Activated CD4-positive, alpha-beta T cell treated with anti-CD3 and anti-CD28 coated beads, Interleukin-2, amount 10 ng/mL, durations not matched to agents 24 days and 14 days (primary cell): ENCODE measurements at regions not wholly inside any gene's neighbourhood (a gene's known extent, or its start where the extent isn't known, plus 50 kb on each side); places are given as distances from the start of the nearest gene placed in this dataset.

Experiments used
- DNase-seq: peaks from one replicate; pipeline ENCODE4 v3.0.0; 2022
- H3K27ac Mint-ChIP-seq: one replicate; pipeline ENCODE4 v1.8.0; 2022; ENCODE audit warnings: mild to moderate bottlenecking, mixed read lengths
- H3K27me3 Mint-ChIP-seq: one replicate; pipeline ENCODE4 v1.8.0; 2022; ENCODE audit warnings: mixed read lengths
- H3K36me3 Mint-ChIP-seq: one replicate; pipeline ENCODE4 v1.8.0; 2022; ENCODE audit warnings: low read depth, mild to moderate bottlenecking, mixed read lengths
- H3K4me1 Mint-ChIP-seq: one replicate; pipeline ENCODE4 v1.8.0; 2021; ENCODE audit warnings: mixed read lengths
- H3K4me3 Mint-ChIP-seq: one replicate; pipeline ENCODE4 v1.8.0; 2022; ENCODE audit warnings: mild to moderate bottlenecking, moderate library complexity, mixed read lengths
- H3K9me3 Mint-ChIP-seq: one replicate; pipeline ENCODE4 v1.8.0; 2021; ENCODE audit warnings: mixed read lengths
- intact Hi-C: fragments of 100-400 bp; cut with micrococcal nuclease; formaldehyde crosslinking; loops from one replicate; pipeline ENCODE4 v1.15.1; 2023

DNA sequence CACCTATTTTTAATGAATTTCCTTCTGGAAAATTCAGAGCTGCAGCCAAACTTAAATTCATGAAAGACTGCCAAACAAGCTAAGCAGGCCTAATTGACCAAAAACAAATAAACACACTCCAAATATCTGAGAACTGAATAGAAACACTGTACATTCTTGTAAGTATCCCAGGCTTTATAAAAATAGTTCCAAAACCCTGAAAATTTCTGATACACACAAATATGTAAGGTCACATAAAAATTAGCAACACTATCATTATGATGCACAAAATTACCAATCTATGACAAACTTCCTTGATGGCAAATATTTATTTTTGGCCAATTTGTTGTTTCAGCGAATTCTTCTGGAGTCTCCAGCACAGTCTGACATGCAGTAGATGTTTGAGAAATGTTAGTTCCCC is 117.9 kb upstream of the UBE2E2 start:
- no peak overlapping the region for H3K4me3 Mint-ChIP-seq
- H3K27ac Mint-ChIP-seq = no peak overlapping the region
- H3K27me3 Mint-ChIP-seq = no peaks in the 10 kb centered on the region
- no peak for DNase-seq
- H3K9me3 Mint-ChIP-seq = no peaks in the 10 kb centered on the region
- intact Hi-C loops = no loop called here
- H3K36me3 Mint-ChIP-seq = no peaks in the 10 kb centered on the region
- H3K4me1 Mint-ChIP-seq = no peaks in the 10 kb centered on the region

GRCh38 chr3:23086331-23086730 is 116.8 kb upstream of the UBE2E2 start:
- Mint-ChIP-seq H3K4me3 (no peak overlapping the region), H3K4me1 (no peaks in the 10 kb centered on the region), H3K36me3 (no peaks in the 10 kb centered on the region), H3K27me3 (no peaks in the 10 kb centered on the region), H3K9me3 (no peaks in the 10 kb centered on the region), H3K27ac (no peak overlapping the region)
- intact Hi-C loops = no loop called here
- DNase-seq = no peak

DNA sequence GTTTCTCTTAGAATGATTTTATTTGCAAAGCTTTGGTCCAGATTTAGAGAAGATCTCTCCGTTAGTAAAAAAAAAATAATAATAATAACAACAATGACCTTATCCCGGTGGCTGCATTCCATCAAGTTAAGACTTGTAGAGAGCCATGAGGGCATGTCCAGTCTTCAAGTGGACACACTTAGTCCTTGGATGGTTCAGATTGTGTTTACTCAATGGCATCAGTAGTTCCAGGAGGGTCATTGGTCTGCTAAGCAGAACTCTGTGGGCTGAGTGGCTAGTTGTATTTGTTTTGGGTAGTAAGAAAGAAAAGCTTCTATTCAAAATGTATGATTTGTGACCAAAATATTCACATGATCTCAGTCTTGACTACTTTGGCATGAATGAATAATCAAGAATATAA is 116.3 kb upstream of the UBE2E2 start:
- Mint-ChIP-seq H3K4me1 (no peaks in the 10 kb centered on the region), H3K4me3 (no peak overlapping the region), H3K27ac (no peak overlapping the region), H3K27me3 (no peaks in the 10 kb centered on the region), H3K9me3 (no peaks in the 10 kb centered on the region), H3K36me3 (no peaks in the 10 kb centered on the region)
- intact Hi-C loops = no loop called here
- DNase-seq = no peak

DNA sequence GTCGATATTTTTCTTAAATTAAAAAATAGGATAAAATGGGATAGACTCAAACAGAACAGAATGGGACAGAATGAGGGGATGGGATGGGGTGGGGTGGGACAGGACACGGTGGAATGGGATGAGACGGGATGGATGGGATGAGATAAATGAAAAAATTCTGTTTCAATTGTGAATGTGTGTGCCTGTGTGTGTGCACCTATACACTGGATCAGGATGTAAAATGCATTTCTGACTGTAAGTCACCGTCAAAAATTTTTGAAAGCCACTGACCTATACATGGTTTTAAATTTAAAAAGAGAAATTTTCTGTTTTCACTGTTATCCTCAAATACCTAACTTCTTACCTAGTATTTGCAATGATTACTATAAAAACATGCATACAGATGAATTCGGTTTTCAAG is 108.7 kb upstream of the UBE2E2 start:
- no peaks in the 10 kb centered on the region for H3K36me3 Mint-ChIP-seq
- no peaks in the 10 kb centered on the region for H3K27me3 Mint-ChIP-seq
- H3K9me3 Mint-ChIP-seq = no peaks in the 10 kb centered on the region
- no peak for DNase-seq
- intact Hi-C loops = no loop called here
- no peak overlapping the region for H3K4me3 Mint-ChIP-seq
- no peak overlapping the region for H3K27ac Mint-ChIP-seq
- no peaks in the 10 kb centered on the region for H3K4me1 Mint-ChIP-seq

GRCh38 chr3:23094890-23095462 is 108.2 kb upstream of the UBE2E2 start:
- Mint-ChIP-seq H3K4me1 (no peaks in the 10 kb centered on the region), H3K27ac (no peak overlapping the region), H3K27me3 (no peaks in the 10 kb centered on the region), H3K36me3 (no peaks in the 10 kb centered on the region), H3K9me3 (no peaks in the 10 kb centered on the region), H3K4me3 (no peak overlapping the region)
- intact Hi-C loops = no loop called here
- DNase-seq = no peak

DNA sequence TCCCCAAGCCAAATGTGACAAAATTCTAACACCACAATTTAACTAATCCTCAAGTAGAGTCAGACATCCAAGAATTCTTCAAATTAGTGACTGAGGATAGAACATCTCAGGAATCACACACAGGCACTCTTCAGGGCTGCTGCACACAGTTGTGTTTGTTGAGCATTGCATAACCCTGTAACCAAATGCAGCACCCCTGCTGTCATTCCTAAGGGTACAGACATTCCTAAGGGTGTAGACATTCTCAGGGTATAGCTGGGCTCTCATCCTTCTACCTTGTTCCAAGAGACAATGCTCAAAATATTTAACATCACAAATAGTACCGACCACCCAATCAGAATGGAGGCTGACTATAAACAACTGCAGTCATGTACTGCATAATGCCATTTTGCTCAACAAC is 107.1 kb upstream of the UBE2E2 start:
- no peaks in the 10 kb centered on the region for H3K36me3 Mint-ChIP-seq

DNA sequence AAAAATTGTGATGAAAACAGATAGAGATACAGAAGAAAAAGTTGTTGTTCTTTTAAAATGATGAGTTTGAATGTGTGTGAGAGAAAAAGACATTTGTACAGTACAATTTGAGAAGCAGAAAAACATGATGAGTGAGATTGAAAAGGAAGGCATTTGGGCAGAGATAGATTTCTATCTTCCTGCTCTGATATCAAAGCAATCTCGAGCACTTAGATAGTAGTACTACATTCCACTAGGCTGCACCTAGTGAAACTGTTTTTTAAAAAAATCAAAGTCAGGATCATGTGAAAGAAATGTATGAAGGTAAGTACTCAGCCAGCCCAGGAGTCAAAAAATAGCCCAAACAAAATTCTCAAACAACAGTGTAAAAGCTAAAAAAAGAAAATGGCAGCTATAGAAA is 104.1 kb upstream of the UBE2E2 start:
- intact Hi-C loops = no loop called here
- Mint-ChIP-seq H3K4me1 (no peaks in the 10 kb centered on the region), H3K9me3 (no peaks in the 10 kb centered on the region), H3K4me3 (no peak overlapping the region), H3K36me3 (no peaks in the 10 kb centered on the region), H3K27ac (no peak overlapping the region), H3K27me3 (no peaks in the 10 kb centered on the region)
- no peak for DNase-seq

More for the DNA sequence above, 107.1 kb upstream of the UBE2E2 start:
- Mint-ChIP-seq H3K27me3 (no peaks in the 10 kb centered on the region), H3K27ac (no peak overlapping the region), H3K9me3 (no peaks in the 10 kb centered on the region), H3K4me1 (no peaks in the 10 kb centered on the region), H3K4me3 (no peak overlapping the region)
- no peak for DNase-seq
- intact Hi-C loops = no loop called here

DNA sequence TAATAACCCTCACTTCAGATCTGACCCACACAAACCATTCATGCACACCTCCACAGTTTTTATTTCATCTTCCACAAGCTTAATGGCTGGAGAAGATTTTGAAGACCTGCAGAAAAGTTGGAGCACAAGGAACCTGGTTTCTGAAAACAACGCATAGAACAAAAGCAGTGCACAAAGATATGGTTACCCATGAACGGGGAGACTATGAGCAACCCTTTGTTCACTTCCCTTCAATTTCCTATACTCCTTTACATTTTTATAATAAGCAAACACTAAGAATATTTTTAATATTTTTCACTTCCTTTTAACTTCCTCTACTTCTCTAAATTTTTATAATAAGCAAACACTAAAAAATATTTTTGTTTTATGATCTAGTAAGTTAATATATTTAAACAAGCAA is 103.5 kb upstream of the UBE2E2 start:
- Mint-ChIP-seq H3K4me3 (no peak overlapping the region), H3K27me3 (no peaks in the 10 kb centered on the region), H3K36me3 (no peaks in the 10 kb centered on the region), H3K4me1 (no peaks in the 10 kb centered on the region), H3K27ac (no peak overlapping the region), H3K9me3 (no peaks in the 10 kb centered on the region)
- no peak for DNase-seq
- intact Hi-C loops = no loop called here

GRCh38 chr3:23100106-23100505 is 103.0 kb upstream of the UBE2E2 start:
- Mint-ChIP-seq H3K36me3 (no peaks in the 10 kb centered on the region), H3K9me3 (no peaks in the 10 kb centered on the region), H3K27ac (no peak overlapping the region), H3K27me3 (no peaks in the 10 kb centered on the region), H3K4me3 (no peak overlapping the region), H3K4me1 (no peaks in the 10 kb centered on the region)
- DNase-seq = no peak
- intact Hi-C loops = no loop called here

DNA sequence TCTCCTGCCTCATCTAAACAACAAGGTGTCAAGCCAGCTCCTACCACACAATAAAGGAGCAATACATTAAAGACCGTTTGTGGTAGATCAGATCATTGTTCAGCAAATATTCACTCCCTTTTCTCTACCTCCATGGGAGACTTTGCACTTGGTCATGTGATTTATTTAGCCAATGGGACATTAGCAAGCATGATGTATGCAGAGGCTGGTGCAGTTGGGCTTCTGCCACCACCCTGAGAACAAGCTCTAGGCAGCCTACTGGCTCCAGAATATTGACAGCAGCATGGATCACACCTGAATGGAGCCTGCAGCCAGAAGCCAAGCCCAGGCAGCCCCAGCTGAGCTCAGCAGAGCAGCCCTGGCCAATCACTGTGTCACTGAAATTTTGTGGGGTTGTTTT is 99.4 kb upstream of the UBE2E2 start:
- Mint-ChIP-seq H3K27me3 (no peaks in the 10 kb centered on the region), H3K27ac (no peak overlapping the region), H3K36me3 (no peaks in the 10 kb centered on the region), H3K4me1 (no peaks in the 10 kb centered on the region), H3K9me3 (no peaks in the 10 kb centered on the region), H3K4me3 (no peak overlapping the region)
- no peak for DNase-seq
- intact Hi-C loops = no loop called here

DNA sequence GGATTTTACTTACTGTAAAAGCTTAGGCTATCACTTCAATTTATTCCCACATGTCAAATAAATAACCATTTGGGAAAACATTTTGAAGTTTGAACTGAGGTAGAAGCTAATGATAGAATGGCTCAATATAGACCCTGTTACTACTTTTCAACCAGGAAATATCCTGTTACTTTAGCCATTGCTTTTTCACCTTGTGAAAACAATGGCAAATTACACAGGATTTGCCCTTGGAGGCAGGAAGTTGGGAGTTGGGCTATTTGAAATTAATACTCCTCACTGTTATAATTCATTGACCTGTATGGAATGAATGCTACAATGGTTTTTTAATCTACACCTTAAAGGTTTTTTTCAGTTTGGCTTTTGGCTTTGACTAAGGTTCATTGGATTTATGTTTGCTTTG is 98.1 kb upstream of the UBE2E2 start:
- H3K27ac Mint-ChIP-seq = no peak overlapping the region

GRCh38 chr3:23106666-23107065 is 96.5 kb upstream of the UBE2E2 start:
- DNase-seq = no peak
- Mint-ChIP-seq H3K36me3 (no peaks in the 10 kb centered on the region), H3K27me3 (no peaks in the 10 kb centered on the region), H3K4me1 (no peaks in the 10 kb centered on the region), H3K27ac (no peak overlapping the region), H3K9me3 (no peaks in the 10 kb centered on the region), H3K4me3 (no peak overlapping the region)
- intact Hi-C loops = no loop called here

More for the DNA sequence above, 98.1 kb upstream of the UBE2E2 start:
- H3K4me3 Mint-ChIP-seq = no peak overlapping the region
- intact Hi-C loops = no loop called here
- no peak for DNase-seq
- no peaks in the 10 kb centered on the region for H3K36me3 Mint-ChIP-seq
- no peaks in the 10 kb centered on the region for H3K4me1 Mint-ChIP-seq
- no peaks in the 10 kb centered on the region for H3K9me3 Mint-ChIP-seq
- no peaks in the 10 kb centered on the region for H3K27me3 Mint-ChIP-seq

- Mint-ChIP-seq H3K4me3 (no peak overlapping the region), H3K36me3 (no peaks in the 10 kb centered on the region), H3K27ac (no peak overlapping the region), H3K4me1 (no peaks in the 10 kb centered on the region), H3K27me3 (no peaks in the 10 kb centered on the region), H3K9me3 (no peaks in the 10 kb centered on the region)
- intact Hi-C loops = no loop called here
- no peak for DNase-seq
Observed at GRCh38 chr3:23107221-23107620, 95.9 kb upstream of the UBE2E2 start.

GRCh38 chr3:23108451-23109057 is 94.6 kb upstream of the UBE2E2 start:
- Mint-ChIP-seq H3K36me3 (no peaks in the 10 kb centered on the region), H3K27ac (no peak overlapping the region), H3K4me3 (no peak overlapping the region), H3K9me3 (no peaks in the 10 kb centered on the region), H3K27me3 (no peaks in the 10 kb centered on the region), H3K4me1 (no peaks in the 10 kb centered on the region)
- intact Hi-C loops = no loop called here
- DNase-seq = no peak

GRCh38 chr3:23111286-23111685 is 91.8 kb upstream of the UBE2E2 start:
- H3K4me3 Mint-ChIP-seq = no peak overlapping the region
- no peaks in the 10 kb centered on the region for H3K27me3 Mint-ChIP-seq
- DNase-seq = no peak
- intact Hi-C loops = no loop called here
- H3K9me3 Mint-ChIP-seq = no peaks in the 10 kb centered on the region
- no peaks in the 10 kb centered on the region for H3K36me3 Mint-ChIP-seq
- H3K27ac Mint-ChIP-seq = no peak overlapping the region
- H3K4me1 Mint-ChIP-seq = peaks cover 2% of the 10 kb centered on the region
